ENCODE measurements at regions not wholly inside any gene's neighbourhood (a gene's known extent, or its start where the extent isn't known, plus 50 kb on each side); places are given as distances from the start of the nearest gene placed in this dataset.

DNA sequence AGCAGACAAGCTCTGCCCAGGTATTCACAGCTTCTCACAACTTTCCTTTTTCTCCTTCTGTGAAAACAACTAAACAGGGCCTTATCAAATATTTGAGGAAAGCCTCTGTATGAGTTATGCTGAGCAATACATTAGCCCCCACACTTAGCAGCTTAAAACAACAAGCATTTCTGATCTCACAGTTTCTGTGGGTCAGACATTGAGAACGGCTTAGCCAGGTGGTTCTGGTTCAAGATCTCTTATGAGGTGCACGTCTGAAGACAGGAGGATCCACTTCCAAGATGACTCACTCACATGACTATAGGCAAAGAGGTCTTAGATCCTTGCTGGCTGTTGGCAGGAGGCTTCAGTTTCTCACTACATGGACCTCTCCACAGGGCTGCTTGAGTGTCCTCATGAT lies 181.4 kb upstream of the WSCD1 start:
- TF ChIP-seq TAF1 (IDR thresholded peaks at IDR 0.05; ENCODE audit: borderline replicate concordance, insufficient read depth, low read length) (no peak), POLR2AphosphoS5 (IDR thresholded peaks at IDR 0.05; ENCODE audit: low read depth, low read length) (peak; percentile 19; the same call in 1 of the 2 replicates), SIN3A (IDR thresholded peaks at IDR 0.05; ENCODE audit: borderline replicate concordance, insufficient read depth, low read length) (no peak)
- TF ChIP-seq, protein P1, sequence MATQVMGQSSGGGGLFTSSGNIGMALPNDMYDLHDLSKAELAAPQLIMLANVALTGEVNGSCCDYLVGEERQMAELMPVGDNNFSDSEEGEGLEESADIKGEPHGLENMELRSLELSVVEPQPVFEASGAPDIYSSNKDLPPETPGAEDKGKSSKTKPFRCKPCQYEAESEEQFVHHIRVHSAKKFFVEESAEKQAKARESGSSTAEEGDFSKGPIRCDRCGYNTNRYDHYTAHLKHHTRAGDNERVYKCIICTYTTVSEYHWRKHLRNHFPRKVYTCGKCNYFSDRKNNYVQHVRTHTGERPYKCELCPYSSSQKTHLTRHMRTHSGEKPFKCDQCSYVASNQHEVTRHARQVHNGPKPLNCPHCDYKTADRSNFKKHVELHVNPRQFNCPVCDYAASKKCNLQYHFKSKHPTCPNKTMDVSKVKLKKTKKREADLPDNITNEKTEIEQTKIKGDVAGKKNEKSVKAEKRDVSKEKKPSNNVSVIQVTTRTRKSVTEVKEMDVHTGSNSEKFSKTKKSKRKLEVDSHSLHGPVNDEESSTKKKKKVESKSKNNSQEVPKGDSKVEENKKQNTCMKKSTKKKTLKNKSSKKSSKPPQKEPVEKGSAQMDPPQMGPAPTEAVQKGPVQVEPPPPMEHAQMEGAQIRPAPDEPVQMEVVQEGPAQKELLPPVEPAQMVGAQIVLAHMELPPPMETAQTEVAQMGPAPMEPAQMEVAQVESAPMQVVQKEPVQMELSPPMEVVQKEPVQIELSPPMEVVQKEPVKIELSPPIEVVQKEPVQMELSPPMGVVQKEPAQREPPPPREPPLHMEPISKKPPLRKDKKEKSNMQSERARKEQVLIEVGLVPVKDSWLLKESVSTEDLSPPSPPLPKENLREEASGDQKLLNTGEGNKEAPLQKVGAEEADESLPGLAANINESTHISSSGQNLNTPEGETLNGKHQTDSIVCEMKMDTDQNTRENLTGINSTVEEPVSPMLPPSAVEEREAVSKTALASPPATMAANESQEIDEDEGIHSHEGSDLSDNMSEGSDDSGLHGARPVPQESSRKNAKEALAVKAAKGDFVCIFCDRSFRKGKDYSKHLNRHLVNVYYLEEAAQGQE (IDR thresholded peaks at IDR 0.05; ENCODE audit: insufficient read depth in 1 of 2, low read depth in 2 of 2, low read length in 2 of 2) = no peak
